Natural killer cell (primary cell): ENCODE measurements at regions not wholly inside any gene's neighbourhood (a gene's known extent, or its start where the extent isn't known, plus 50 kb on each side); places are given as distances from the start of the nearest gene placed in this dataset.
"Not testable (repeated sequence)": the region's sequence is repeated elsewhere in the genome, so short reads cannot be mapped to it uniquely, and the experiment has no call there.

ENCODE experiments used
- ATAC-seq, 3 donors: fragments of 150-1000 bp in 2 of 3; fragments of 200-7000 bp in 1 of 3; cut with Tn5 transposase; 1 replicate in 1 of 3; 2 replicates in 2 of 3; pipeline ENCODE4 v1.10.0; 2021; ENCODE audit warnings: mild to moderate bottlenecking in 2 of 3, moderate library complexity in 2 of 3
- DNase-seq, 2 donors: peaks; one replicate each; pipeline versions ENCODE4 v3.0.0 to v3.0.0-alpha.2; 2013 to 2021; ENCODE audit warnings: mixed read lengths in 1 of 2
- H3K27ac ChIP-seq: one replicate; pipeline ENCODE4 v1.5.1; 2013; ENCODE audit warnings: mild to moderate bottlenecking, low read length
- H3K27me3 ChIP-seq: one replicate; pipeline ENCODE4 v1.6.1; 2013; ENCODE audit warnings: low read length; ENCODE audit not compliant: control insufficient read depth, insufficient read depth
- H3K36me3 ChIP-seq: one replicate; pipeline ENCODE4 v1.6.1; 2013; ENCODE audit warnings: low read length; ENCODE audit not compliant: control insufficient read depth, insufficient read depth
- H3K4me1 ChIP-seq: one replicate; pipeline ENCODE4 v1.6.1; 2013; ENCODE audit warnings: low read length; ENCODE audit not compliant: control insufficient read depth, insufficient read depth
- H3K4me3 ChIP-seq: one replicate; pipeline ENCODE4 v1.5.1; 2013; ENCODE audit warnings: low read length
- H3K9me3 ChIP-seq: one replicate; pipeline ENCODE4 v1.6.1; 2013; ENCODE audit warnings: low read length; ENCODE audit not compliant: control insufficient read depth, insufficient read depth
- H3K27ac Mint-ChIP-seq, 2 donors: one replicate each; pipeline ENCODE4 v1.8.0; 2022; ENCODE audit warnings: mild to moderate bottlenecking in 2 of 2, mixed read lengths in 2 of 2, moderate library complexity in 1 of 2
- H3K27me3 Mint-ChIP-seq, 2 donors: one replicate each; pipeline ENCODE4 v1.8.0; 2022; ENCODE audit warnings: low read depth in 2 of 2, mixed read lengths in 2 of 2
- H3K36me3 Mint-ChIP-seq: one replicate; pipeline ENCODE4 v1.8.0; 2022; ENCODE audit warnings: mixed read lengths
- H3K4me1 Mint-ChIP-seq, 2 donors: one replicate each; pipeline ENCODE4 v1.8.0; 2022; ENCODE audit warnings: mixed read lengths in 2 of 2
- H3K4me3 Mint-ChIP-seq: one replicate; pipeline ENCODE4 v1.8.0; 2022; ENCODE audit warnings: mild to moderate bottlenecking, moderate library complexity, mixed read lengths
- H3K9me3 Mint-ChIP-seq, 2 donors: one replicate each; pipeline ENCODE4 v1.8.0; 2022; ENCODE audit warnings: mixed read lengths in 2 of 2
- CTCF ChIP-seq: fragments of 200-600 bp; IDR thresholded peaks from one replicate; pipeline ENCODE4 v1.8.0; 2022; ENCODE audit warnings: antibody characterized with exemption
- WGBS: methylation state at CpG from one replicate; pipeline ENCODE4 v1.1.7; 2013; ENCODE audit warnings: missing lambda C conversion rate; ENCODE audit not compliant: insufficient coverage; 5-methylcytosine and 5-hydroxymethylcytosine counted together
- intact Hi-C: fragments of 100-400 bp; cut with micrococcal nuclease; formaldehyde crosslinking; loops from one replicate; pipeline ENCODE4 v1.14.2; 2022

GRCh38 chr6:30819297-30819917 lies 64.9 kb upstream of the DDR1 start:
- H3K4me3 ChIP-seq: no peak overlapping the region
- Mint-ChIP-seq H3K9me3 (no peaks in the 10 kb centered on the region), H3K36me3 (no peaks in the 10 kb centered on the region), H3K27ac (no peak overlapping the region), H3K27me3 (peaks cover 0 to 10% of the 10 kb centered on the region in 2 donors), H3K4me1 (peaks cover 4 to 26% of the 10 kb centered on the region in 2 donors), H3K4me3 (no peak overlapping the region)
- no peaks in the 10 kb centered on the region for H3K9me3 ChIP-seq
- TF ChIP-seq CTCF: no peak
- DNase-seq (no peak), ATAC-seq (no peak)
- H3K27ac ChIP-seq: no peak overlapping the region
- intact Hi-C loops: no loop called here
- no peaks in the 10 kb centered on the region for H3K27me3 ChIP-seq
- 93% methylated on average over 10 of the region's 10 CpGs for WGBS
- H3K4me1 ChIP-seq: peaks cover 4% of the 10 kb centered on the region
- no peaks in the 10 kb centered on the region for H3K36me3 ChIP-seq

- Mint-ChIP-seq H3K27me3 (peaks cover 0 to 2% of the 10 kb centered on the region in 2 donors), H3K4me1 (peaks cover 4 to 31% of the 10 kb centered on the region in 2 donors), H3K36me3 (no peaks in the 10 kb centered on the region), H3K4me3 (peak overlapping the region; percentile 36), H3K27ac (no peak overlapping the region), H3K9me3 (no peaks in the 10 kb centered on the region)
- H3K27ac ChIP-seq: no peak overlapping the region
- DNase-seq: no peak
- H3K27me3 ChIP-seq: no peaks in the 10 kb centered on the region
- no peak for TF ChIP-seq CTCF
- peaks cover 10% of the 10 kb centered on the region for H3K4me1 ChIP-seq
- intact Hi-C loops: no loop called here
- H3K4me3 ChIP-seq: no peak overlapping the region
- WGBS: 96% methylated on average over 4 of the region's 4 CpGs
- no peak for ATAC-seq
- no peaks in the 10 kb centered on the region for H3K9me3 ChIP-seq
- no peaks in the 10 kb centered on the region for H3K36me3 ChIP-seq
These were observed 65.9 kb upstream of the DDR1 start for GRCh38 chr6:30818391-30818841.

DNA sequence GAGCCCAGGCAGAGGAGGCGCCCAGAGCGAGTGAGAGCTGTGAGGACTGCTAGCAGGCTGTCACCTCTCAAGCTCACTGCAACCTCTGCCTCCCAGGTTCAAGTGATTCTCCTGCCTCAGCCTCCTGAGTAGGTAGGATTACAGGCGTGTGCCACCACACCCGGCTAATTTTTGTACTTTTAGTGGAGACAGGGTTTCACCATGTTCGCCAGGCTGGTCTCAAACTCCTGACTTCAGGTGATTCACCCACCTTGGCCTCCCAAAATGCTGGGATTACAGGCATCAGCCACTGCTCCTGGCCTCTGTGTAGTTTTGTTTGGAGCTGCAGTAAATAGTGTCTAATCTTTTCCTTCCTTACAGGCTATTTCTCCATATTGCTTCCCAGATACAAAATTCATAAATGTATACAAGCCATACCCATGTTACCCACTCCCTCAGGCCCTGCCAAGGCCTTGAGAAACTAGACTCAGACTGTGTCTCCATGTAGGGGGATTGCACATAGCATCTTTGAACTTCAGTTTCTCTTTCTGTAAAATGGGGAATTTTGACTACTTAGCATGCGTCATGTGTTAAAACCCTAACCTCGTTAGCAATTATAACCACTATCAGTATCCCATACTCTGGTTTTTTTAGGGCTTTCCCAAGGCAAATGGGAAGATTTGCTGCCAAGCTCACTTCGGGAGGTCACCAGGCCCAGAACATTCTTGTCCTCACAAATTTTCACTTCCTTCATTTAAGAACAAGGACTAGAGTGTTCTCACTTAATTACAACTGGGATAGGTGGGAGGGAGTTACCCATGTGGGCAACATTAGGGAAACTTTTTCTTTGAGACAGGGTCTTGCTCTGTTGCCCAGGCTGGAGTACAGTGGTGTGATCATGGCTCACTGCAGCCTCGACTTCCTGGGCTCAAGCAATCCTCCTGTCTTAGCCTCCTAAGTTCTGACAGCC lies 67.3 kb upstream of the DDR1 start:
- no peak overlapping the region for H3K27ac ChIP-seq
- TF ChIP-seq CTCF: no peak
- 80% methylated on average over 9 of the region's 9 CpGs for WGBS
- H3K27me3 Mint-ChIP-seq: no peaks in the 10 kb centered on the region
- ATAC-seq (no peak), DNase-seq (peak in 1 of 2 donors; percentile 37)
- intact Hi-C loops: no loop called here
- H3K9me3 ChIP-seq: no peaks in the 10 kb centered on the region
- H3K4me3 Mint-ChIP-seq: no peak overlapping the region
- no peak overlapping the region for H3K4me3 ChIP-seq
- peak overlapping the region in 1 of 2 donors; percentile 31 for H3K27ac Mint-ChIP-seq
- peaks cover 16% of the 10 kb centered on the region for H3K4me1 ChIP-seq
- H3K36me3 ChIP-seq: no peaks in the 10 kb centered on the region
- no peaks in the 10 kb centered on the region for H3K36me3 Mint-ChIP-seq
- peaks cover 11 to 31% of the 10 kb centered on the region in 2 donors for H3K4me1 Mint-ChIP-seq
- no peaks in the 10 kb centered on the region for H3K27me3 ChIP-seq
- no peaks in the 10 kb centered on the region for H3K9me3 Mint-ChIP-seq

GRCh38 chr6:30816296-30816695 lies 68.0 kb upstream of the DDR1 start:
- H3K36me3 Mint-ChIP-seq, intact Hi-C loops, ATAC-seq, H3K9me3 ChIP-seq, H3K27me3 Mint-ChIP-seq, H3K27ac Mint-ChIP-seq, H3K9me3 Mint-ChIP-seq, H3K4me3 ChIP-seq, DNase-seq, H3K27me3 ChIP-seq, H3K4me3 Mint-ChIP-seq, H3K36me3 ChIP-seq, H3K27ac ChIP-seq: not testable (repeated sequence)
- H3K4me1 ChIP-seq: peaks cover 16% of the 10 kb centered on the region
- 94% methylated on average over 24 of the region's 34 CpGs for WGBS
- peaks cover 11 to 24% of the 10 kb centered on the region in 2 donors for H3K4me1 Mint-ChIP-seq

- H3K36me3 Mint-ChIP-seq, H3K4me3 ChIP-seq, H3K4me3 Mint-ChIP-seq, DNase-seq, H3K27me3 ChIP-seq, H3K9me3 Mint-ChIP-seq, H3K9me3 ChIP-seq, ATAC-seq, H3K36me3 ChIP-seq, H3K27me3 Mint-ChIP-seq, H3K27ac Mint-ChIP-seq, H3K27ac ChIP-seq, intact Hi-C loops: not testable (repeated sequence)
- peaks cover 22% of the 10 kb centered on the region for H3K4me1 ChIP-seq
- peaks cover 11 to 24% of the 10 kb centered on the region in 2 donors for H3K4me1 Mint-ChIP-seq
- 83% methylated on average over 12 of the region's 12 CpGs for WGBS
These were observed 69.1 kb upstream of the DDR1 start for GRCh38 chr6:30815041-30815742.
